Spleen (tissue), 11 donors: ENCODE measurements at regions not wholly inside any gene's neighbourhood (a gene's known extent, or its start where the extent isn't known, plus 50 kb on each side); places are given as distances from the start of the nearest gene placed in this dataset.

Experiments
- DNase-seq: peaks from one replicate; pipeline ENCODE4 v3.0.0-alpha.2; 2020
- H3K27ac ChIP-seq, 8 donors: fragments of 200-600 bp; sonication (generic) in 7 of 8; 1 replicate in 4 of 8; 2 replicates in 4 of 8; pipeline versions ENCODE4 v1.5.0 to v1.8.0; 2016 to 2021; ENCODE audit warnings: inconsistent platforms in 4 of 8, mild to moderate bottlenecking in 4 of 8, moderate library complexity in 1 of 8
- H3K27me3 ChIP-seq, 7 donors: fragments of 200-600 bp; sonication (generic) in 6 of 7; replicated peaks in 1 of 7; 1 replicate in 4 of 7; 2 replicates in 3 of 7; pipeline versions ENCODE4 v1.5.0 to v1.8.0; 2016 to 2021; ENCODE audit warnings: inconsistent platforms in 3 of 7, mild to moderate bottlenecking in 1 of 7
- H3K36me3 ChIP-seq, 6 donors: fragments of 200-600 bp; sonication (generic) in 5 of 6; 1 replicate in 4 of 6; 2 replicates in 2 of 6; pipeline versions ENCODE4 v1.5.0 to v1.8.0; 2016 to 2021; ENCODE audit warnings: inconsistent platforms in 2 of 6
- H3K4me1 ChIP-seq, 6 donors: fragments of 200-600 bp; sonication (generic) in 5 of 6; 1 replicate in 3 of 6; 2 replicates in 3 of 6; pipeline versions ENCODE4 v1.5.0 to v1.8.0; 2016 to 2021; ENCODE audit warnings: inconsistent platforms in 3 of 6
- H3K4me3 ChIP-seq, 8 donors: fragments of 200-600 bp; sonication (generic) in 7 of 8; 1 replicate in 4 of 8; 2 replicates in 4 of 8; pipeline versions ENCODE4 v1.5.0 to v1.8.0; 2016 to 2021; ENCODE audit warnings: inconsistent platforms in 4 of 8, mild to moderate bottlenecking in 4 of 8, moderate library complexity in 2 of 8
- H3K9me3 ChIP-seq, 8 donors: fragments of 200-600 bp; sonication (generic) in 7 of 8; 1 replicate in 4 of 8; 2 replicates in 4 of 8; pipeline versions ENCODE4 v1.5.0 to v1.8.0; 2016 to 2021; ENCODE audit warnings: inconsistent platforms in 4 of 8
- POLR2A ChIP-seq, 3 donors: fragments of 450-650 bp; IDR thresholded peaks; one replicate each; pipeline ENCODE4 v1.5.1; 2017; ENCODE audit warnings: antibody characterized with exemption in 3 of 3, mild to moderate bottlenecking in 1 of 3
- POLR2AphosphoS5 ChIP-seq, 3 donors: sonication (generic); formaldehyde crosslinking; IDR thresholded peaks; one replicate each; pipeline ENCODE4 v1.5.1; 2017; ENCODE audit warnings: antibody characterized with exemption in 3 of 3
- WGBS, 5 donors: extraction: QIAGEN DNeasy Blood & Tissue Kit in 3 of 5; methylation state at CpG; one replicate each; pipeline versions ENCODE4 v1.1.5 to v1.1.7; 2013 to 2018; 5-methylcytosine and 5-hydroxymethylcytosine counted together
- intact Hi-C: fragments of 100-400 bp; cut with DNase I; formaldehyde crosslinking; loops from one replicate; pipeline ENCODE4 v1.15.0; 2023; ENCODE audit warnings: low total_unique reads
- TF ChIP-seq, protein P1 (sequence below), 11 experiments: fragments of 200-600 bp in 7 of 11; fragments of 450-650 bp in 4 of 11; sonication (generic) in 4 of 11; IDR thresholded peaks in 8 of 11; conservative IDR thresholded peaks in 3 of 11; 1 replicate in 7 of 11; 2 replicates in 4 of 11; pipeline versions ENCODE4 v1.4.0 to v1.8.0; 2016 to 2021; ENCODE audit warnings: antibody characterized with exemption in 11 of 11, inconsistent platforms in 4 of 11, mild to moderate bottlenecking in 1 of 11
- donor health status: healthy with polysubstance abuse.
- donor health status: DM: no; HTN: no; CAD: no; lungs with moderate emphysema.
- donor health status: DM: no; HTN: no; CAD: no.
- donor health status: Bipolar disorder and iron deficiency.
- donor health status: healthy.
- donor health status: DM: no; HTN: no; CAD: no.
- donor health status: DM: yes; HTN: yes; CAD: no.

GRCh38 chr18:47558110-47558750, 306.8 kb upstream of the SKOR2 start:
- Histone ChIP-seq H3K9me3 (no peaks in the 10 kb centered on the region), H3K36me3 (no peaks in the 10 kb centered on the region), H3K4me3 (no peak overlapping the region), H3K27me3 (peaks cover 0 to 43% (median 0%) of the 10 kb centered on the region in 7 donors), H3K27ac (no peak overlapping the region), H3K4me1 (no peaks in the 10 kb centered on the region)
- peak; percentile 31 for DNase-seq
- TF ChIP-seq, protein P1, sequence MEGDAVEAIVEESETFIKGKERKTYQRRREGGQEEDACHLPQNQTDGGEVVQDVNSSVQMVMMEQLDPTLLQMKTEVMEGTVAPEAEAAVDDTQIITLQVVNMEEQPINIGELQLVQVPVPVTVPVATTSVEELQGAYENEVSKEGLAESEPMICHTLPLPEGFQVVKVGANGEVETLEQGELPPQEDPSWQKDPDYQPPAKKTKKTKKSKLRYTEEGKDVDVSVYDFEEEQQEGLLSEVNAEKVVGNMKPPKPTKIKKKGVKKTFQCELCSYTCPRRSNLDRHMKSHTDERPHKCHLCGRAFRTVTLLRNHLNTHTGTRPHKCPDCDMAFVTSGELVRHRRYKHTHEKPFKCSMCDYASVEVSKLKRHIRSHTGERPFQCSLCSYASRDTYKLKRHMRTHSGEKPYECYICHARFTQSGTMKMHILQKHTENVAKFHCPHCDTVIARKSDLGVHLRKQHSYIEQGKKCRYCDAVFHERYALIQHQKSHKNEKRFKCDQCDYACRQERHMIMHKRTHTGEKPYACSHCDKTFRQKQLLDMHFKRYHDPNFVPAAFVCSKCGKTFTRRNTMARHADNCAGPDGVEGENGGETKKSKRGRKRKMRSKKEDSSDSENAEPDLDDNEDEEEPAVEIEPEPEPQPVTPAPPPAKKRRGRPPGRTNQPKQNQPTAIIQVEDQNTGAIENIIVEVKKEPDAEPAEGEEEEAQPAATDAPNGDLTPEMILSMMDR (IDR thresholded peaks at IDR 0.05 in 8 of 11, conservative IDR thresholded peaks at IDR 0.05 in 3 of 11), result no peak
- TF ChIP-seq POLR2A (IDR thresholded peaks at IDR 0.05), result no peak
- no peak for TF ChIP-seq POLR2AphosphoS5 (IDR thresholded peaks at IDR 0.05)
- intact Hi-C loops, result no loop called here
- 33 to 49% (median 39%) methylated on average over 4 of the region's 4 CpGs for WGBS, 5 donors

GRCh38 chr18:47557160-47557559, 305.7 kb upstream of the SKOR2 start:
- H3K27me3 ChIP-seq, result peaks cover 0 to 35% (median 0%) of the 10 kb centered on the region in 7 donors
- no peaks in the 10 kb centered on the region for H3K4me1 ChIP-seq
- H3K9me3 ChIP-seq, result no peaks in the 10 kb centered on the region
- 80 to 88% (median 83%) methylated on average over 7 of the region's 7 CpGs for WGBS, 5 donors
- H3K36me3 ChIP-seq, result no peaks in the 10 kb centered on the region
- TF ChIP-seq POLR2A (IDR thresholded peaks at IDR 0.05) (no peak), POLR2AphosphoS5 (IDR thresholded peaks at IDR 0.05) (no peak)
- TF ChIP-seq, protein P1 (IDR thresholded peaks at IDR 0.05 in 8 of 11, conservative IDR thresholded peaks at IDR 0.05 in 3 of 11), result no peak
- no peak for DNase-seq
- H3K27ac ChIP-seq, result no peak overlapping the region
- intact Hi-C loops, result no loop called here
- H3K4me3 ChIP-seq, result no peak overlapping the region

- H3K9me3 ChIP-seq, result no peaks in the 10 kb centered on the region
- H3K27me3 ChIP-seq, result no peaks in the 10 kb centered on the region
- H3K4me3 ChIP-seq, result no peak overlapping the region
- WGBS, 5 donors, result 74 to 83% (median 76%) methylated on average over 3 of the region's 3 CpGs
- intact Hi-C loops, result no loop called here
- H3K27ac ChIP-seq, result no peak overlapping the region
- H3K36me3 ChIP-seq, result no peaks in the 10 kb centered on the region
- TF ChIP-seq POLR2A (IDR thresholded peaks at IDR 0.05), result no peak
- no peak for TF ChIP-seq POLR2AphosphoS5 (IDR thresholded peaks at IDR 0.05)
- TF ChIP-seq, protein P1 (IDR thresholded peaks at IDR 0.05 in 8 of 11, conservative IDR thresholded peaks at IDR 0.05 in 3 of 11), result no peak
- no peaks in the 10 kb centered on the region for H3K4me1 ChIP-seq
- DNase-seq, result no peak
These were observed 301.3 kb upstream of the SKOR2 start for GRCh38 chr18:47552783-47553182.

DNA sequence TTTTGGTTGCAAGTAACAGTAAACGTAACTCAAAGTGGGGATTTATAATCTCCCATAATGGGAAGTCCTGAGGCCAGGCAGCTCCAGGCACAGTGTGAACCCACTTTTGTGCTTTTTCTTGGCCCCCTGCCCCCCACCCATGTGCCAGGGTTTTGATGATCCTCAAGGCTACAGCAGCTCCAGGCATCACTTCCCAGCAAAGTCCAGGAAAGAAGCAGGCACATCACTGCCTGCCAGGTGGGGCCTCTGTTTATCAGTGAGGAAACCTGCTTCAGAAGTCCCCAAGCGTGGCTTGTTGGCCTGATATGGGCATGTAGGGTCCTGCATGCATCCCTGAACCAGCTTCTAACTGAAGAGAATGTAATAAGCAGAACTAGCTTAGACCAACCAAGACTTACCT, 299.2 kb upstream of the SKOR2 start:
- H3K36me3 ChIP-seq, result no peaks in the 10 kb centered on the region
- no peaks in the 10 kb centered on the region for H3K4me1 ChIP-seq
- no peaks in the 10 kb centered on the region for H3K27me3 ChIP-seq
- TF ChIP-seq, protein P1 (IDR thresholded peaks at IDR 0.05 in 8 of 11, conservative IDR thresholded peaks at IDR 0.05 in 3 of 11), result no peak
- TF ChIP-seq POLR2AphosphoS5 (IDR thresholded peaks at IDR 0.05), result no peak
- no peak for TF ChIP-seq POLR2A (IDR thresholded peaks at IDR 0.05)
- no peaks in the 10 kb centered on the region for H3K9me3 ChIP-seq
- no peak overlapping the region for H3K4me3 ChIP-seq
- intact Hi-C loops, result no loop called here
- no peak for DNase-seq
- H3K27ac ChIP-seq, result peak overlapping the region in 3 of 8 donors; percentile 15 to 48 (median 33)
- WGBS, 5 donors, result 52 to 80% (median 63%) methylated on average over 2 of the region's 2 CpGs
